Sigmoid colon (tissue), 6 donors: ENCODE measurements at regions not wholly inside any gene's neighbourhood (a gene's known extent, or its start where the extent isn't known, plus 50 kb on each side); places are given as distances from the start of the nearest gene placed in this dataset.

Source experiments
- DNase-seq: peaks from one replicate; pipeline ENCODE4 v3.0.0-alpha.2; 2019
- H3K27ac ChIP-seq, 4 donors: fragments of 200-600 bp; sonication (generic); one replicate each; pipeline ENCODE4 v1.5.1; 2016 to 2019; ENCODE audit warnings: mild to moderate bottlenecking in 1 of 4
- H3K27me3 ChIP-seq, 3 donors: fragments of 200-600 bp; sonication (generic); one replicate each; pipeline ENCODE4 v1.5.1; 2019; ENCODE audit warnings: mild to moderate bottlenecking in 1 of 3
- H3K36me3 ChIP-seq, 4 donors: fragments of 200-600 bp; sonication (generic); one replicate each; pipeline ENCODE4 v1.5.1; 2016 to 2019
- H3K4me1 ChIP-seq, 4 donors: fragments of 200-600 bp; sonication (generic); one replicate each; pipeline ENCODE4 v1.5.1; 2017 to 2019
- H3K4me3 ChIP-seq, 4 donors: fragments of 200-600 bp; sonication (generic); one replicate each; pipeline ENCODE4 v1.5.1; 2017 to 2019; ENCODE audit warnings: mild to moderate bottlenecking in 2 of 4, moderate library complexity in 1 of 4
- H3K9me3 ChIP-seq, 4 donors: fragments of 200-600 bp in 3 of 4; sonication (generic) in 3 of 4; one replicate each; pipeline versions ENCODE4 v1.5.1 to v1.6.1; 2013 to 2019
- EP300 ChIP-seq, 4 donors: sonication (generic); formaldehyde crosslinking; IDR thresholded peaks; one replicate each; pipeline ENCODE4 v1.6.1; 2017; ENCODE audit warnings: antibody characterized with exemption in 4 of 4
- POLR2A ChIP-seq, 2 donors: fragments of 450-650 bp; IDR thresholded peaks; one replicate each; pipeline ENCODE4 v1.6.1; 2016; ENCODE audit warnings: antibody characterized with exemption in 2 of 2, mild to moderate bottlenecking in 2 of 2, moderate library complexity in 2 of 2
- POLR2AphosphoS5 ChIP-seq, 4 donors: sonication (generic); formaldehyde crosslinking; IDR thresholded peaks; one replicate each; pipeline ENCODE4 v1.6.1; 2017; ENCODE audit warnings: antibody characterized with exemption in 4 of 4
- WGBS, 2 donors: extraction: QIAGEN DNeasy Blood & Tissue Kit; methylation state at CpG; one replicate each; pipeline ENCODE4 v1.1.7; 2013; 5-methylcytosine and 5-hydroxymethylcytosine counted together
- intact Hi-C: fragments of 100-400 bp; cut with DNase I; formaldehyde crosslinking; loops from one replicate; pipeline ENCODE4 v1.15.1; 2023
- TF ChIP-seq, protein P1 (sequence below), 4 experiments: fragments of 450-650 bp in 3 of 4; fragments of 200-600 bp in 1 of 4; IDR thresholded peaks; one replicate each; pipeline ENCODE4 v1.5.1; 2016 to 2019; ENCODE audit warnings: antibody characterized with exemption in 4 of 4, mild to moderate bottlenecking in 3 of 4, moderate library complexity in 2 of 4
- donor health status: healthy with polysubstance abuse.
- donor health status: healthy.

DNA sequence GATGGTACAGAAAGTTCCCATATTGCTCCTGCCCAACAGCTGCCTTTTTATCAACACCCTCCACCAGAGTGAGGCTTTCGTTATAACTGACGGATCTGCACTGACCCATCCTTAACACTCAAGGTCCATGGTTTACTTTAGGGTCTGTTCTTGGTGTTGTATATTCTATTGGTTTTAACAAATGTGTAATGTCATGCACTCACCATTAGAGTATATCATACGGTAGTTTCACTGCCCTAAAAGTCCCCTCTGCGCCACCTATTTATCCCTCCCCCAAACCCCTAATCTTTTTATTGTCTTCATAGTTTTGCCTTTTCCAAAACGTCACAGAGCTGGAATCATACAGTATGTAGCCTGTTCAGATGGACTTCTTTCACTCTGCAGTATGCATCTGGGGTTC lies 102.8 kb upstream of the TNS3 start:
- DNase-seq, result no peak
- H3K27ac ChIP-seq, result no peak overlapping the region
- WGBS, 2 donors, result 74 to 81% methylated on average over 5 of the region's 5 CpGs
- H3K27me3 ChIP-seq, result no peaks in the 10 kb centered on the region
- no peaks in the 10 kb centered on the region for H3K9me3 ChIP-seq
- H3K4me3 ChIP-seq, result no peak overlapping the region
- no peaks in the 10 kb centered on the region for H3K36me3 ChIP-seq
- H3K4me1 ChIP-seq, result no peaks in the 10 kb centered on the region
- intact Hi-C loops, result no loop called here
- no peak for TF ChIP-seq POLR2A (IDR thresholded peaks at IDR 0.05)
- TF ChIP-seq EP300 (IDR thresholded peaks at IDR 0.05), result no peak
- TF ChIP-seq, protein P1, sequence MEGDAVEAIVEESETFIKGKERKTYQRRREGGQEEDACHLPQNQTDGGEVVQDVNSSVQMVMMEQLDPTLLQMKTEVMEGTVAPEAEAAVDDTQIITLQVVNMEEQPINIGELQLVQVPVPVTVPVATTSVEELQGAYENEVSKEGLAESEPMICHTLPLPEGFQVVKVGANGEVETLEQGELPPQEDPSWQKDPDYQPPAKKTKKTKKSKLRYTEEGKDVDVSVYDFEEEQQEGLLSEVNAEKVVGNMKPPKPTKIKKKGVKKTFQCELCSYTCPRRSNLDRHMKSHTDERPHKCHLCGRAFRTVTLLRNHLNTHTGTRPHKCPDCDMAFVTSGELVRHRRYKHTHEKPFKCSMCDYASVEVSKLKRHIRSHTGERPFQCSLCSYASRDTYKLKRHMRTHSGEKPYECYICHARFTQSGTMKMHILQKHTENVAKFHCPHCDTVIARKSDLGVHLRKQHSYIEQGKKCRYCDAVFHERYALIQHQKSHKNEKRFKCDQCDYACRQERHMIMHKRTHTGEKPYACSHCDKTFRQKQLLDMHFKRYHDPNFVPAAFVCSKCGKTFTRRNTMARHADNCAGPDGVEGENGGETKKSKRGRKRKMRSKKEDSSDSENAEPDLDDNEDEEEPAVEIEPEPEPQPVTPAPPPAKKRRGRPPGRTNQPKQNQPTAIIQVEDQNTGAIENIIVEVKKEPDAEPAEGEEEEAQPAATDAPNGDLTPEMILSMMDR (IDR thresholded peaks at IDR 0.05), result no peak
- TF ChIP-seq POLR2AphosphoS5 (IDR thresholded peaks at IDR 0.05), result no peak

DNA sequence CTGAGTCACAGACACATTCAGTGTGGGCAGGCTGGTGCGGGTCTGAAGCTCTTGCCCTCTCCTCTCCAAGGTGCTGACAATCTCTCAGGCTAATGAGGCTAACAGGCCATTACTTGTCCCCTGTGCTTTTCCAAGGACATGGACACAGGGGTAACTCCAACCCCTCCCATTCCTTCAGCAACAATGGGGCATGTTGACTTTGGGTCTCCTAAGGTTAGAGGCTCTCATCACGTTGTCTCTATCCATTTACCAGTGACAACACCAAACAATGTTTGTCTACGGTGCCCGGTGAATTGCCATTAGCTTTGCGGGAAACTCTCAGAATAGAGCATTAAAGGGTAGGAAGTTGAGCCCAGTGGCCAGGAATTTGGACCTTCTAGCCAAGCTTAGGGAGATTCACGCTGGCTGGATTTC lies 101.6 kb upstream of the TNS3 start:
- Histone ChIP-seq H3K9me3 (no peaks in the 10 kb centered on the region), H3K36me3 (no peaks in the 10 kb centered on the region), H3K27ac (no peak overlapping the region), H3K27me3 (no peaks in the 10 kb centered on the region), H3K4me3 (no peak overlapping the region), H3K4me1 (peaks cover 0 to 5% (median 0%) of the 10 kb centered on the region in 4 donors)
- WGBS, 2 donors, result 88 to 95% methylated on average over 6 of the region's 6 CpGs
- TF ChIP-seq POLR2AphosphoS5 (IDR thresholded peaks at IDR 0.05) (no peak), EP300 (IDR thresholded peaks at IDR 0.05) (no peak), POLR2A (IDR thresholded peaks at IDR 0.05) (no peak)
- TF ChIP-seq, protein P1 (IDR thresholded peaks at IDR 0.05), result no peak
- DNase-seq, result no peak
- intact Hi-C loops, result no loop called here

DNA sequence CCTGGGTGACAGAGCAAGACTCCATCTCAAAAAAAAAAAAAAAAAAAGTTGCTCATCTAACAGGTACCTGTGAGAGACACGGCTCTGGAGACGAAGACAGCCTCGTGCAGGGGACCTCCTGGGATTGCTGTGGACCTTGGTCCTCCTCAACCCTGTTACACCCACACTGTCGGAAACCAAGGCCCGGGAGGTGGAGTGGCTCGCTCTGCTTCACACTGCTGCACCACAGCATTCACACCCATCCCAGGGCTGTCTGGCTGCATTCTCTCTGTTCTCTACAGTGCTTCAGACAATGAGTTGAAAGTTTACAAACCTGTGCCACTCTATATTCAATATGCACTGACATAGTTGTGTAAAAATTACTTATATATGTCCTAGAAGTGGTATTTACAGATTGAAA lies 101.0 kb upstream of the TNS3 start:
- 84 to 92% methylated on average over 6 of the region's 6 CpGs for WGBS, 2 donors

DNA sequence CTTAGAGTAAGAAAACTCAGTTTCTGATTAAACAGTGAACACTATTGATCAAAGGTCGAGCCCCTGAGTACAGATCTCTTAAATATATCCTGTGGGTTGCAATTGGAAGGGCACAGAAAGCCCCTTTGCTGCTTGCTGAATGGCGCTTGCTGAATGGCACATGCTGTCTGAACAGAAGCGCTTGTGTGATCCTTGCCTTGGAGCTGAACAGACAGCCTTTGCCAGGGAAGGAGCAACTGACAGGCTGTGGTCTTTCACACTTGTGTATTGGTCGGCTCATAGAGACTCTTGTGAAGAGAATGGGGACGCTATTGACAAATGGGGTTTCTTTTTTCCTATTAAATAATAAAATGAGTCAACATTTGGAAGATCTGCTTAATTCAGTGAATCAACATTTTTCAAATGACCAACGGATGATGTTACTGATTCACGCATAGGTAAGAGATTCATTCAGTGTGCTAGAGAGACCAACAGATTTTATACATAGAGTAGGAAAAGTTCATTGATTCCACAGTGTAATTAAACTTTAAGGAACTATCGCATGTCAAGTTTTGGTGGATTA lies 99.4 kb upstream of the TNS3 start:
- no peaks in the 10 kb centered on the region for H3K27me3 ChIP-seq
- no peaks in the 10 kb centered on the region for H3K36me3 ChIP-seq
- intact Hi-C loops, result no loop called here
- H3K4me3 ChIP-seq, result no peak overlapping the region
- TF ChIP-seq, protein P1 (IDR thresholded peaks at IDR 0.05), result no peak
- TF ChIP-seq EP300 (IDR thresholded peaks at IDR 0.05) (no peak), POLR2A (IDR thresholded peaks at IDR 0.05) (no peak), POLR2AphosphoS5 (IDR thresholded peaks at IDR 0.05) (no peak)
- H3K27ac ChIP-seq, result no peak overlapping the region
- 93 to 95% methylated on average over 8 of the region's 8 CpGs for WGBS, 2 donors
- peaks cover 0 to 14% (median 9%) of the 10 kb centered on the region in 4 donors for H3K4me1 ChIP-seq
- DNase-seq, result no peak
- no peaks in the 10 kb centered on the region for H3K9me3 ChIP-seq

More for the DNA sequence above, 101.0 kb upstream of the TNS3 start:
- TF ChIP-seq EP300 (IDR thresholded peaks at IDR 0.05) (no peak), POLR2AphosphoS5 (IDR thresholded peaks at IDR 0.05) (no peak), POLR2A (IDR thresholded peaks at IDR 0.05) (no peak)
- TF ChIP-seq, protein P1 (IDR thresholded peaks at IDR 0.05), result no peak
- no peaks in the 10 kb centered on the region for H3K27me3 ChIP-seq
- no peak overlapping the region for H3K4me3 ChIP-seq
- no peak for DNase-seq
- H3K27ac ChIP-seq, result no peak overlapping the region
- intact Hi-C loops, result no loop called here
- H3K4me1 ChIP-seq, result peaks cover 0 to 11% (median 5%) of the 10 kb centered on the region in 4 donors
- no peaks in the 10 kb centered on the region for H3K36me3 ChIP-seq
- H3K9me3 ChIP-seq, result no peaks in the 10 kb centered on the region
